ENCODE measurements at regions not wholly inside any gene's neighbourhood (a gene's known extent, or its start where the extent isn't known, plus 50 kb on each side); places are given as distances from the start of the nearest gene placed in this dataset.

GRCh38 chr5:36397901-36398536 is 96.3 kb upstream of the RANBP3L start:
- no peak overlapping the region for H3K18ac ChIP-seq (ENCODE audit: low read depth, low read length)
- no peak overlapping the region for H3K4me2 ChIP-seq (ENCODE audit: low read depth, low read length)
- H3K56ac ChIP-seq (ENCODE audit: extremely low read depth, insufficient read depth, low read length), result no peak overlapping the region
- H2BK5ac ChIP-seq (ENCODE audit: low read depth, low read length, poor library complexity, severe bottlenecking), result no peak overlapping the region
- H2AFZ ChIP-seq (replicated peaks; ENCODE audit: low read length, poor library complexity), result no peak overlapping the region
- no peak overlapping the region for H3K23ac ChIP-seq (ENCODE audit: low read depth, low read length)
- no CpG with 5 or more reads among the region's 3 CpGs for WGBS, 2 experiments (ENCODE audit: extremely low coverage in 2 of 2, insufficient read length in 1 of 2)
- ChIA-PET CTCF (no interaction called here), POLR2A (ENCODE audit: unreplicated experiment) (no interaction called here)
- no peak overlapping the region for H2AK5ac ChIP-seq (ENCODE audit: low read depth, low read length)
- no peak overlapping the region for H2BK20ac ChIP-seq (ENCODE audit: low read depth, low read length)
- no peaks in the 10 kb centered on the region for H3K9me1 ChIP-seq (ENCODE audit: insufficient read depth, low read length)
- H2AK9ac ChIP-seq (replicated peaks; ENCODE audit: low read depth, low read length, poor library complexity), result no peak overlapping the region
- no peak overlapping the region for H3K27ac ChIP-seq (ENCODE audit: insufficient read depth, low read length)
- no peaks in the 10 kb centered on the region for H3K9me3 ChIP-seq (ENCODE audit: control insufficient read depth, insufficient read depth, low read length)
- H3K27me3 ChIP-seq (ENCODE audit: control insufficient read depth, insufficient read depth, low read length), result peaks cover 4% of the 10 kb centered on the region
- H3K4me1 ChIP-seq (ENCODE audit: control insufficient read depth, insufficient read depth, low read length), result no peaks in the 10 kb centered on the region
- no peak overlapping the region for H3K14ac ChIP-seq (replicated peaks; ENCODE audit: low read depth, low read length)
- no peak overlapping the region for H4K5ac ChIP-seq (ENCODE audit: low read depth, low read length)
- TF ChIP-seq CTCF (conservative IDR thresholded peaks at IDR 0.05; ENCODE audit: low read depth, low read length), result 0 out of 2 replicates have a peak, but pooled peaks have one; percentile 17
- no peak for TF ChIP-seq POLR2A (IDR thresholded peaks at IDR 0.05; ENCODE audit: low read depth, low read length)
- H4K8ac ChIP-seq (ENCODE audit: low read depth in 2 of 2, low read length in 2 of 2), result no peak overlapping the region
- no peaks in the 10 kb centered on the region for H3K36me3 ChIP-seq (ENCODE audit: control insufficient read depth, insufficient read depth, low read length)
- H2BK15ac ChIP-seq (ENCODE audit: low read depth, low read length), result no peak overlapping the region
- no TSS peak for BruUV-seq (replicated peaks)
- H3K4ac ChIP-seq (ENCODE audit: low read depth, low read length), result no peak overlapping the region
- H3K9ac ChIP-seq (ENCODE audit: low read depth, low read length), result no peak overlapping the region
- no peak overlapping the region for H3K4me3 ChIP-seq (ENCODE audit: insufficient read depth, low read depth, low read length)
- H4K20me1 ChIP-seq (ENCODE audit: insufficient read depth, low read length), result no peaks in the 10 kb centered on the region
- DNase-seq, result peak; percentile 17
- ATAC-seq (ENCODE audit: low read depth), result peak; percentile 40; the same call in 1 of the 2 replicates
- dilution Hi-C loops (cut with HindIII; ENCODE audit: low sequenced_read_pairs, unreplicated experiment), result no loop called here
- H3K79me1 ChIP-seq (ENCODE audit: low read depth in 1 of 2, low read length in 2 of 2), result no peaks in the 10 kb centered on the region
- in situ Hi-C loops (cut with MboI; ENCODE audit: low sequenced_read_pairs), result no loop called here
- H4K91ac ChIP-seq (ENCODE audit: insufficient read depth, low read depth, low read length), result no peak overlapping the region
- intact Hi-C loops (cut with micrococcal nuclease), result loop anchor here (2.0 to 10.0 kb wide), 3 partner anchors 131 to 319 kb away; no protein-coding TSS in a partner anchor
- no peak overlapping the region for H2BK120ac ChIP-seq (ENCODE audit: low read depth, low read length)

All from IMR-90 (cell line).